ENCODE measurements at regions not wholly inside any gene's neighbourhood (a gene's known extent, or its start where the extent isn't known, plus 50 kb on each side); places are given as distances from the start of the nearest gene placed in this dataset.

GRCh38 chr16:79535130-79535529 is 65.4 kb downstream of the MAF start:
- TF ChIP-seq CTCF (IDR thresholded peaks at IDR 0.05) (no peak), POLR2A (IDR thresholded peaks at IDR 0.05) (no peak), POLR2AphosphoS5 (IDR thresholded peaks at IDR 0.05) (no peak), EP300 (IDR thresholded peaks at IDR 0.05) (no peak)
